H9 (cell line): ENCODE measurements at regions not wholly inside any gene's neighbourhood (a gene's known extent, or its start where the extent isn't known, plus 50 kb on each side); places are given as distances from the start of the nearest gene placed in this dataset.

Source experiments
- DNase-seq: peaks from one replicate; pipeline ENCODE4 v3.0.0-alpha.2; 2017
- H2AFZ ChIP-seq: one replicate; pipeline ENCODE4 v1.6.1; 2013; ENCODE audit warnings: mild to moderate bottlenecking, low read length, control low read depth, moderate library complexity
- H2AK5ac ChIP-seq: 2 replicates; pipeline ENCODE4 v1.6.1; 2013; ENCODE audit warnings: low read length, control low read depth, mixed read lengths; ENCODE audit not compliant: insufficient read length
- H2BK120ac ChIP-seq: one replicate; pipeline ENCODE4 v1.6.1; 2013; ENCODE audit warnings: low read depth, mild to moderate bottlenecking, low read length, control low read depth, inconsistent platforms; ENCODE audit not compliant: poor library complexity, severe bottlenecking
- H2BK12ac ChIP-seq: 2 replicates; pipeline ENCODE4 v1.6.1; 2013; ENCODE audit warnings: low read length, control low read depth, mixed read lengths, low read depth; ENCODE audit not compliant: insufficient read length
- H2BK15ac ChIP-seq: 2 replicates; pipeline ENCODE4 v1.6.1; 2013; ENCODE audit warnings: low read depth, low read length, control low read depth
- H2BK20ac ChIP-seq: one replicate; pipeline ENCODE4 v1.6.1; 2013; ENCODE audit warnings: low read depth, mild to moderate bottlenecking, low read length, control low read depth, inconsistent platforms; ENCODE audit not compliant: poor library complexity, severe bottlenecking
- H2BK5ac ChIP-seq: 2 replicates; pipeline ENCODE4 v1.6.1; 2013; ENCODE audit warnings: low read length, control low read depth, mixed read lengths; ENCODE audit not compliant: insufficient read length
- H3K14ac ChIP-seq: 2 replicates; pipeline ENCODE4 v1.6.1; 2013; ENCODE audit warnings: low read length, control low read depth; ENCODE audit not compliant: insufficient read depth
- H3K18ac ChIP-seq: 2 replicates; pipeline ENCODE4 v1.6.1; 2013; ENCODE audit warnings: low read depth, mild to moderate bottlenecking, mixed read lengths, low read length, control low read depth; ENCODE audit not compliant: insufficient read length
- H3K23ac ChIP-seq: 2 replicates; pipeline ENCODE4 v1.6.1; 2013; ENCODE audit warnings: low read length, control low read depth, mixed read lengths, low read depth; ENCODE audit not compliant: insufficient read length
- H3K23me2 ChIP-seq: 2 replicates; pipeline ENCODE4 v1.6.1; 2013; ENCODE audit warnings: low read depth, mild to moderate bottlenecking, mixed read lengths, low read length, control low read depth; ENCODE audit not compliant: insufficient read length, poor library complexity, severe bottlenecking
- H3K27ac ChIP-seq: 2 replicates; pipeline ENCODE4 v1.5.1; 2013; ENCODE audit warnings: low read length, control low read depth, mixed read lengths, low read depth; ENCODE audit not compliant: insufficient read length
- H3K27me3 ChIP-seq: 2 replicates; pipeline ENCODE4 v1.6.1; 2013; ENCODE audit warnings: low read length, control low read depth, inconsistent platforms; ENCODE audit not compliant: insufficient read depth
- H3K4ac ChIP-seq: 2 replicates; pipeline ENCODE4 v1.6.1; 2013; ENCODE audit warnings: low read depth, mild to moderate bottlenecking, control low read depth, inconsistent platforms, low read length, moderate library complexity
- H3K4me1 ChIP-seq: 2 replicates; pipeline ENCODE4 v1.6.1; 2013; ENCODE audit warnings: low read length, control low read depth, inconsistent platforms; ENCODE audit not compliant: insufficient read depth
- H3K4me2 ChIP-seq: 2 replicates; pipeline ENCODE4 v1.6.1; 2013; ENCODE audit warnings: low read length, control low read depth, mixed read lengths; ENCODE audit not compliant: insufficient read length, insufficient read depth
- H3K56ac ChIP-seq: 2 replicates; pipeline ENCODE4 v1.6.1; 2013; ENCODE audit warnings: low read depth, mild to moderate bottlenecking, mixed read lengths, low read length, control low read depth; ENCODE audit not compliant: insufficient read length
- H3K79me1 ChIP-seq: 2 replicates; pipeline ENCODE4 v1.6.1; 2013; ENCODE audit warnings: low read depth, mild to moderate bottlenecking, moderate library complexity, low read length, control low read depth, inconsistent platforms; ENCODE audit not compliant: insufficient read depth, poor library complexity, severe bottlenecking
- H3K79me2 ChIP-seq: 2 replicates; pipeline ENCODE4 v1.6.1; 2013; ENCODE audit warnings: low read length, control low read depth, inconsistent platforms; ENCODE audit not compliant: insufficient read depth
- H3K9ac ChIP-seq: 2 replicates; pipeline ENCODE4 v1.6.1; 2013; ENCODE audit warnings: low read length, control low read depth, mixed read lengths; ENCODE audit not compliant: insufficient read length; ENCODE audit errors: extremely low read depth
- H3K9me3 ChIP-seq: one replicate; pipeline ENCODE4 v1.6.1; 2013; ENCODE audit warnings: low read depth, low read length, inconsistent platforms; ENCODE audit not compliant: control insufficient read depth
- H3T11ph ChIP-seq: one replicate; pipeline ENCODE4 v1.6.1; 2013; ENCODE audit warnings: mild to moderate bottlenecking, low read length, control low read depth, inconsistent platforms
- H4K20me1 ChIP-seq: one replicate; pipeline ENCODE4 v1.6.1; 2013; ENCODE audit not compliant: control insufficient read depth, insufficient read length, insufficient read depth
- H4K5ac ChIP-seq: 2 replicates; pipeline ENCODE4 v1.6.1; 2013; ENCODE audit warnings: low read depth, mild to moderate bottlenecking, mixed read lengths, low read length, control low read depth; ENCODE audit not compliant: insufficient read length
- H4K8ac ChIP-seq: replicated peaks from 2 replicates; pipeline ENCODE4 v1.6.1; 2013; ENCODE audit warnings: low read length, control low read depth, mixed read lengths, low read depth; ENCODE audit not compliant: insufficient read length
- H4K91ac ChIP-seq: 2 replicates; pipeline ENCODE4 v1.6.1; 2013; ENCODE audit warnings: low read depth, mild to moderate bottlenecking, moderate library complexity, mixed read lengths, low read length, control low read depth; ENCODE audit not compliant: insufficient read length
- H3K27ac Mint-ChIP-seq, 3 experiments: 2 replicates in 2 of 3; 3 replicates in 1 of 3; pipeline ENCODE4 v1.8.0; 2020 to 2021; ENCODE audit warnings: mixed read lengths in 3 of 3, mild to moderate bottlenecking in 1 of 3, moderate library complexity in 1 of 3
- H3K27me3 Mint-ChIP-seq: 2 replicates; pipeline ENCODE4 v1.8.0; 2021; ENCODE audit warnings: low read depth, mild to moderate bottlenecking, moderate library complexity, mixed read lengths
- H3K36me3 Mint-ChIP-seq, 3 experiments: 2 replicates in 2 of 3; 3 replicates in 1 of 3; pipeline ENCODE4 v1.8.0; 2020 to 2021; ENCODE audit warnings: low read depth in 3 of 3, mixed read lengths in 3 of 3; ENCODE audit not compliant: insufficient read depth in 1 of 3
- H3K4me1 Mint-ChIP-seq, 2 experiments: 2 replicates each; pipeline ENCODE4 v1.8.0; 2020; ENCODE audit warnings: mixed read lengths in 2 of 2
- H3K4me3 Mint-ChIP-seq, 2 experiments: 2 replicates in 1 of 2; 3 replicates in 1 of 2; pipeline ENCODE4 v1.8.0; 2020 to 2021; ENCODE audit warnings: mild to moderate bottlenecking in 2 of 2, mixed read lengths in 2 of 2, moderate library complexity in 1 of 2
- H3K9me3 Mint-ChIP-seq, 2 experiments: 2 replicates in 1 of 2; 3 replicates in 1 of 2; pipeline ENCODE4 v1.8.0; 2020; ENCODE audit warnings: mild to moderate bottlenecking in 2 of 2, mixed read lengths in 2 of 2, moderate library complexity in 1 of 2
- WGBS: extraction: QIAGEN DNeasy Blood & Tissue Kit; methylation state at CpG from one replicate; pipeline ENCODE4 v1.1.7; 2013; ENCODE audit warnings: missing lambda C conversion rate, low lambda C conversion rate, mixed read lengths; ENCODE audit not compliant: insufficient read length; ENCODE audit errors: extremely low coverage; 5-methylcytosine and 5-hydroxymethylcytosine counted together
- TF ChIP-seq, protein P1 (sequence below): fragments of 200-600 bp; sonication (generic); conservative IDR thresholded peaks from 3 replicates; pipeline ENCODE4 v1.8.0; 2021; ENCODE audit warnings: antibody characterized with exemption, mild to moderate bottlenecking

DNA sequence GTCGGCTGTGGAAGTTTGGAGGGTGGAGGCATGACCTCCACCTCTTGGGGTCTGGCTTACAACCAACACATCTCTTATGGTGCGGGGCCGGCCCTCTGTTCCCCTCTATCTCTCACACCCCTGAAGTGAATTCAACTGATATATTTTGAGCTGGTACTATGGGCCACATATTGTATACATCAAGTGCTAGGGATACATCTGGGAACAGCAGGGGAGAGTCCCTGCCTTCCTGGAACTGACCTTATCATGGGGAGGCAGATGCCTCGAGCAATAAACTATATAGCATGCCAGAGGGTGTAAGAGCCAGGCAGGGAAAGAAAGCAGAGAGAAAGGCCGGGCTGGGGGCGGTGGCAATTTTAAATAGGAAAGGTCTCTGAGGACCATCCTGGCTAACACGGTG is 60.4 kb upstream of the TRPM1 start:
- peak overlapping the region in 1 of 3 experiments; percentile 59; a peak in 1 of 7 replicates for H3K27ac Mint-ChIP-seq
- no peak overlapping the region for H3K4me2 ChIP-seq
- no peak overlapping the region for H2AK5ac ChIP-seq
- H2AFZ ChIP-seq = no peak overlapping the region
- no peaks in the 10 kb centered on the region for H4K20me1 ChIP-seq
- H2BK20ac ChIP-seq = no peak overlapping the region
- no peak overlapping the region for H2BK15ac ChIP-seq
- no peak overlapping the region for H4K91ac ChIP-seq
- H3K14ac ChIP-seq = no peak overlapping the region
- H3K27me3 ChIP-seq = no peaks in the 10 kb centered on the region
- H2BK12ac ChIP-seq = no peak overlapping the region
- H2BK5ac ChIP-seq = no peak overlapping the region
- no peak overlapping the region for H3K4me3 Mint-ChIP-seq
- no peaks in the 10 kb centered on the region for H3K9me3 ChIP-seq
- H3K56ac ChIP-seq = no peak overlapping the region
- H3K79me1 ChIP-seq = no peaks in the 10 kb centered on the region
- peaks cover 48 to 50% of the 10 kb centered on the region in 2 experiments for H3K4me1 Mint-ChIP-seq
- no peak overlapping the region for H3T11ph ChIP-seq
- H3K18ac ChIP-seq = no peak overlapping the region
- H3K9me3 Mint-ChIP-seq = no peaks in the 10 kb centered on the region
- H4K5ac ChIP-seq = no peak overlapping the region
- no peaks in the 10 kb centered on the region for H3K79me2 ChIP-seq
- no peaks in the 10 kb centered on the region; a peak in 1 of 7 replicates for H3K36me3 Mint-ChIP-seq
- DNase-seq = no peak
- no CpG with 5 or more reads among the region's 7 CpGs for WGBS
- H2BK120ac ChIP-seq = no peak overlapping the region
- H3K23me2 ChIP-seq = no peaks in the 10 kb centered on the region
- H3K9ac ChIP-seq = no peak overlapping the region
- no peak overlapping the region for H3K27ac ChIP-seq
- no peak overlapping the region for H3K23ac ChIP-seq
- no peak overlapping the region for H4K8ac ChIP-seq
- peaks cover 2% of the 10 kb centered on the region; the same call in 1 of the 2 replicates for H3K4me1 ChIP-seq
- H3K4ac ChIP-seq = no peak overlapping the region
- TF ChIP-seq, protein P1, sequence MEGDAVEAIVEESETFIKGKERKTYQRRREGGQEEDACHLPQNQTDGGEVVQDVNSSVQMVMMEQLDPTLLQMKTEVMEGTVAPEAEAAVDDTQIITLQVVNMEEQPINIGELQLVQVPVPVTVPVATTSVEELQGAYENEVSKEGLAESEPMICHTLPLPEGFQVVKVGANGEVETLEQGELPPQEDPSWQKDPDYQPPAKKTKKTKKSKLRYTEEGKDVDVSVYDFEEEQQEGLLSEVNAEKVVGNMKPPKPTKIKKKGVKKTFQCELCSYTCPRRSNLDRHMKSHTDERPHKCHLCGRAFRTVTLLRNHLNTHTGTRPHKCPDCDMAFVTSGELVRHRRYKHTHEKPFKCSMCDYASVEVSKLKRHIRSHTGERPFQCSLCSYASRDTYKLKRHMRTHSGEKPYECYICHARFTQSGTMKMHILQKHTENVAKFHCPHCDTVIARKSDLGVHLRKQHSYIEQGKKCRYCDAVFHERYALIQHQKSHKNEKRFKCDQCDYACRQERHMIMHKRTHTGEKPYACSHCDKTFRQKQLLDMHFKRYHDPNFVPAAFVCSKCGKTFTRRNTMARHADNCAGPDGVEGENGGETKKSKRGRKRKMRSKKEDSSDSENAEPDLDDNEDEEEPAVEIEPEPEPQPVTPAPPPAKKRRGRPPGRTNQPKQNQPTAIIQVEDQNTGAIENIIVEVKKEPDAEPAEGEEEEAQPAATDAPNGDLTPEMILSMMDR = no peak
- peaks cover 10% of the 10 kb centered on the region for H3K27me3 Mint-ChIP-seq
